Limb (tissue), 2 donors: ENCODE measurements at regions not wholly inside any gene's neighbourhood (a gene's known extent, or its start where the extent isn't known, plus 50 kb on each side); places are given as distances from the start of the nearest gene placed in this dataset.
"Not testable (repeated sequence)": the region's sequence is repeated elsewhere in the genome, so short reads cannot be mapped to it uniquely, and the experiment has no call there.

ENCODE experiments used
- DNase-seq, 2 donors: peaks; one replicate each; pipeline ENCODE4 v3.0.0-alpha.2; 2016; ENCODE audit errors: extremely low spot score in 2 of 2

DNA sequence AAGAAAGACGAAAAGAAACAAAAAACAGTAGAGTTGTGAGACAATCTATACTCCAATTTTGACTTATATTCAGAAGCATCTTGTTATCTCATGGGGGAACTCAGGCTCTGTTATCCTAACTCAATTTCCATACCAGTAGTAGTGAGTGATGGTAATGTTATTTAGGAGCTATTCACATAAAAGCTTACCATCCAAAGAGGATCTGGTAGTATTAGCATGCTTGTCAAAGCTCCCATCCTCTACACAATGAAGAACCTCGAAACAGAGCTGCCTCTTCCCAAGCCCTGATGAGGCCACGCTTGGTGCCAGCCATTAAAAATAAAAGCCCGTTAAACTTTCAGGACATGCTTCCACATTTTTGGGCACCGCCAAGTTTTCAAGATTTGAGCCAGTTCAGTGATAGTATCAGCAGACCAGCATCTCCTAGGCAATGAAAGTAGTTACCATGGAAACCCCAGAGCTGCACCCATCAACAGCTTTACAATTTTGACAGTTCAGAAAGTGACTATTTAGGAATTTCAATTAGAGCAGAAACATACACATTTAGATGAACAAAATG is 173.3 kb downstream of the CD83 start:
- no peak for DNase-seq

DNA sequence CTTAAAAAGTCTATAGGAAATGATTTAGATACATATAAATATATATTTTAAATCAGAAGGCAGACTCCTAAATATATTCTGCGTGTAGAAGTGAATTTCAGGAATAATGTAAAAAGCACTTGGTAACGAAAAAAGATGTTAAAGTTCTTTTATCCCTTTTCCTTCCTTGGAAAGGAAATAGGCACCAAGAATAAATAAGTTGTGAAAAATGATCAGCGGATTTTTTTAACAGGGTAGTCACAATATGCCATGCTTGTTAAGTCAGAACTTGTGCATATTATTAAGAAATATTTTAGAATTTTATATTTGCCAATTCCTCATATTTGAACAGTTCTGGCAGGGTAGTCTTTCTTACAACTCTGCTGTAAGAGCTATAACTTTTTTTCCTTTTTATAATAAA is 173.8 kb downstream of the CD83 start:
- no peak for DNase-seq

DNA sequence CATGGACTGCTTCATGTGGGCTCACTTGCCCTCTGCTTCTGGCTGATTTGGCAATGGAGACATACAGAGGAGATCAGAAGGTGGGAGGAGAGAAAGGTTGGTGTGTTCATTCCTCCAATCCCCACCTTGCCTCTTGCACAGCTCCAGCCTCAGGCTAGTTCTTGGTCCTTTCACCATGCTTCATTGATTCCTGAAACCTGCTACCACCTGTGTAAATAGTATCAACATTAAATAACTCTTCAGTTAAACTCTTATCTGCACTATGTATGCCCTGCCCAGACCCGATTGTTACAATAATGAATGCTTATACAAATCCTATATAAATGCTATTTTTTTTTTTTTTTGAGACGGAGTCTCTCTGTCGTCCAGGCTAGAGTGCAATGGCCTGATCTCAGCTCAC is 174.5 kb downstream of the CD83 start:
- DNase-seq: no peak

DNA sequence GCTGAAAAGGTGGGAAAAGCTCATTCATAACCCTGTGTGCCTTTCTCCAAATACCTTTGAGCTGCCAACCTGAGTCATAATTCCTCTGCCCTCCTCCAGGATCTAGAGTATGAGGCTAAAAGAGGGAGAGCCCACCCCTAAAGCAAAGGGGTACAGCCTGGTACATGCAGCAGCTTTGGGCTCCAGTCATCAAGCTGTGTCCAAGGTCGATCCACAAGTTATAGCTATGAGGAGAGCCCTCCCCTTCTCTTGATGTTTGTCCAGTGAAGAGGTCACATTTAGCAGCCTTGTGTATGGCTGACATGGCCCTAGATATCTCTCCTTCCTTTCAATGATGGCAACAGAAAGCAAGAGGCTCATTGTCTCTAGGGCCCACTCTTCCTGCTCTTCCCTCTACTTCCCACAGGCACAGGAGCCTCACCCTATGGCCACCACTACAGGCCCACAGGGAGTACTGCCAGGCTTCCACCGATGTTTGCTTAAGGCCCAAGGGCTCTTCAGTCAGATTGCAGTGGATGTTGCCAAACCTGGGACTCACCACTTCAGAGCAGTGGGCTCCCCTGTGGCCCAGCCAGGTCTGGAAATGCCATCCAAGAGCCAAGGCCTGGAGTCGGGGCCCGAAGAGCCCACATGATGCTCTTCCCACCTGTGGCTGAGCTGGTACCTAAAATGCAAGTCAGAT is 176.8 kb downstream of the CD83 start:
- no peak for DNase-seq

DNA sequence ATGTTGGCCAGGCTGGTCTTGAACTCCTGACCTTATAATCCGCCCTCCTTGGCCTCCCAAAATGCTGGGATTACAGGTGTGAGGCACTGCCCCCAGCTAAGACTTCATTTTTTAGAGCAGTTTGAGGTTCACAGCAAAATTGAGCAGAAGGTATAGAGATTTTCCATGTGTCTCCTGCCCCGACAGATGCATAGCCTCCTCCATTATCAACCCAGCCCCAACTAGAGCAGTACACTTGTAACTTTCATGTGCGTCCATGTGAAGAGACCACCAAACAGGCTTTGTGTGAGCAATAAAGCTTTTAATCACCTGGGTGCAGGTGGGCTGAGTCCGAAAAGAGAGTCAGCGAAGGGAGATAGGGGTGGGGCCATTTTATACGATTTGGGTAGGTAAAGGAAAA is 179.1 kb downstream of the CD83 start:
- DNase-seq: not testable (repeated sequence)

DNA sequence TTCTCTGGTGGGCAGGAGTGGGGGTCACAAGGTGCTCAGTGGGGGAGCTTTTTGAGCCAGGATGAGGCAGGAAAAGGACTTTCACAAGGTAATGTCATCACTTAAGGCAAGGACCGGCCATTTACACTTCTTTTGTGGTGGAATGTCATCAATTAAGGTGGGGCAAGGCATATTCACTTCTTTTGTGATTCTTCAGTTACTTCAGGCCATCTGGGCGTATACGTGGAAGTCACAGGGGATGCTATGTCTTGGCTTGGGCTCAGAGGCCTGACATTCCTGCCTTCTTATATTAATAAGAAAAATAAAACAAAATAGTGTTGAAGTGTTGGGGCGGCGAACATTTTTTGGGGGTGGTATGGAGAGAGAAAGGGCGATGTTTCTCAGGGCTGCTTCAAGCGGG is 179.5 kb downstream of the CD83 start:
- DNase-seq: not testable (repeated sequence)

DNA sequence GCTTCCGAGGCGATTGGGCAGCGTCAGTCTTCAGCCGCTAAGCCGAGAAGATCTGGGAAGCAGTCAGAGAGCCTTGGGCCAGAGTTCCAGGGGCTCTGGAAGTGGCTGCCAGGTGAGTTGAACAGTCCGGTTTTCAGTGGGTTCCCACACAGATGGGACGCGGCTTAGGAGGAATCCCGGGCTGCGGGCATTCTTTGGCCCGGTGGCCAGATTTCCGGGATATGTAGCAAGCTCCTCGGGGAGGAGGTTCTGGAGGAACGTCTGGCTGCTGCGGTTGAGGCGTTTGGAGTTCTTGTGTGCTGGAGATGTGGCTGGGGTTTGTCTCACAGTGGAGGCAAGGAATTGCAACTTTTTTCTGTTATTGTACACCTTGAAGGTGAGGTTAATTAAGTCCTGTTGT is 182.6 kb downstream of the CD83 start:
- not testable (repeated sequence) for DNase-seq

DNA sequence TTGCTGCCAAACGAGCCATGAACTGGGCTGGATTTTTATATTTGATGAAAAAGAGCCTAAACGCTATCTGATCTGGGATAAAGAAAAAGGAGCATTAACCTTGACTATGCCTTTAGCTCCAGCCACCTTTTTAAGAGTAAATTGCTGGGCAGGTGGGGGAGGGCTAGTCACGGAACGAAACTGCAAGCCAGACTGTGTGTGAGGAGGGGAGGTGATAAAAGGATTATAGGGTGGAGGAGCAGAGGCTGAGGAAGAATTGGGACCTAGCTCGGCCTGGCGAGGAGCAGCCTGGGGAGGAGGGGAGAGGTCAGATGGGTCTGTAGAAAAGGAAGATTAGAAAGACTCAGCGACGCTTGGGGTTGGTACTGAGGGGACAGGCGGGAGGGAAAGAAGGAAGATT is 183.1 kb downstream of the CD83 start:
- DNase-seq: not testable (repeated sequence)

DNA sequence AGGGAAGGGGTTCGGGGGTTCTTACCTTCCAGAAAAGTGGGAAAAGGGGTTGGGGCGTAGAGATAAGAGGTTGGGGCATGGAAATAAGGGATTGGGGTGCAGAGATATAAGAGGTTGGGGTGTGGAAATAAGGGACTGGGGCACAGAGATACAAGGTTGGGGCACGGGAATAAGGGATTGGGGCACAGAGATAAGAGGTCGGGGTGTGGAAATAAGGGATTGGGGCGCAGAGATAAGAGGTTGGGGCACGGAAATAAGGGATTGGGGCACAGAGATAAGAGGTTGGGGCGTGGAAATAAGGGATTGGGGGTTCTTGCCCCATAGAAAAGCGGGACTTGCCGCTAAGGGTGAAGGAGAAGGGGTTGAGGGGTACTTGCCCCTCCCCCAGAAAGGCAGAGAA is 183.9 kb downstream of the CD83 start:
- not testable (repeated sequence) for DNase-seq

DNA sequence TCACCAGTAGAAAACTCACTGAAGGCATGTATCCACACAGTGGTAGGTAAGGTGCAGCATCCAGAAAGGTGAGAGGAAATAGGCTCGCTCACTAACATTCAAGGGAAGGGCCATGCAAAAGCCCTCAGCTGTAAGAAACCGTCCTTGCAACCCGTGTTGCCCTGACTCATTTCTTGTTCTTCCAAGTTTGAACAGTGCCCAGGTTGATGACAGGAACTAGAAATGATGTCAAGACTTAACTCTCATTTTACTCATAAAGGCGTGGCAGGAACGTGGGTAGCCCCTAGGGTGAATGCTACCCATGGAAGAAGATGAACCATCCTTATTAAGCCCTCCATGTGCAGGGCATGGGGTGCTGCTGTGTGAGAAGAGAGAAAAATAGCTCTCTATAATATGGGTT is 187.6 kb downstream of the CD83 start:
- no peak for DNase-seq

DNA sequence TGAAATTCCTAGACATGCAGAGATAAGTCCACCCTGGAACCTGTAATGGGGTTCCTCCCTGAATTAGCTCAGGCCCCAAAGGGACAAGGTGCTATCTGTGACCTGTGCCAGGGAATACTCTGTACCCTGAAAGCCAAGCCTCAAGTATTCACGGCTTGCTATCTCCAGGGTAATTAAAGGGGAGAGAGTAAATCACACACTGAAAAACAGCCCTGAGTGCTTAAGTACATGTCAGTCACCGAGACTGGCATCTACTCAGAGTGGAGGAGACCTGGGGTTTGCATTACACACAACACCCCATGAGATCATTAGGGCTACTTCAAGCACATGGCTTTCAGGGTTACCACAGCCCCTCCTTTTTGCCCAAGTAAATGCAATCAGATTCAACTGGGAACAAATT is 188.1 kb downstream of the CD83 start:
- no peak for DNase-seq

DNA sequence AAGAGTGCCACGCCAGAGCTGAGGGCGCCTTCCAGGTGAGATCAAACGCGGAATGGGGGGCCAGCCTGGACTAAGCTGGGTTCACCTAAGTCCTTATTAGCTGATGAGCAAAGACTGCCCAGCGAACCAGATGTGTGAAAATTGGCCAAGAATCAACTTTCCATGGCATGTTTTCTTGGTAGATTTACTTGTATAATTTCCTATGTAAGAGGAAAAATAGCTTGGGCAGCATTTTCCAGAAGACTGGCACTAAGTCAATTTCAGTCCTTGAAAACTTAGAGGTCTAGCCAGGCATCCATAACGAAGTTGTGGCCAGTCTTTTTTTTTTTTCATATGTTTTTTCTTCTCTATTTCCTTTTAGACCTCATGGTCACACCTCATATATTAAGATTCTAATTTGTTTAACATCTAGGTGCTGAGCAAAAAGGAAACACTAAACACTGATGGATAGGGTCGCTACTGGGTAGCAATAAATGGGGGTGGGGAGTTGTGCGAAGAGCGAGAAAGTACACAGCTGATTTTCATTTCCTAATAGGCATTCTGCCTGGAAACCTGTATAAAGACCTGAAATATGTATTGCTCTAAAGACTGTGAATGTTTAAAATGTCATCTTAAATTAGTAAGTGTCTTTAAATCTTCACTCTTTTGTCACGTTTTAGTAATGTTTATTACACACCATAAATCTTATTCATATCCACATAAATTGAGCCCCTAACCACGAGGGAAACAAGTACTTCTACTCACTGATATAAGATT is 188.8 kb downstream of the CD83 start:
- peak in 1 of 2 donors; percentile 55 for DNase-seq

DNA sequence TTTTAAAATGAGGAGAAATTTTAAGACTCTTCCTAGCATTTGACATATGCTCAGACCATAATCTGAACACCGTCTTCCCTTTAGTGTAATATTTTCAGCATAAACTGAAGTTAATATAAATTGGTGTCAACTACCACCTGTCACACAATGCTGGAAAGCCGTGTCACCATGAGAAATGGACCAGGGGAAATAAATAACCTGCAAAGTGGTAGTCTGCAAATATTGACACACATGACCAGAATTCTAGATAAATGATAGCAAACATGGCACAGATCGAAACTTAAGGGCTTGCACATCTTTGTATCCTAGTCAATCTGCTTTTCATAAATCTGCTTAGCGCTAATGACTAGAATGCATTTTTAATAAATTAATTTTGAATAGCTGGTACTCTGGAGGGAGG is 191.9 kb downstream of the CD83 start:
- no peak for DNase-seq

DNA sequence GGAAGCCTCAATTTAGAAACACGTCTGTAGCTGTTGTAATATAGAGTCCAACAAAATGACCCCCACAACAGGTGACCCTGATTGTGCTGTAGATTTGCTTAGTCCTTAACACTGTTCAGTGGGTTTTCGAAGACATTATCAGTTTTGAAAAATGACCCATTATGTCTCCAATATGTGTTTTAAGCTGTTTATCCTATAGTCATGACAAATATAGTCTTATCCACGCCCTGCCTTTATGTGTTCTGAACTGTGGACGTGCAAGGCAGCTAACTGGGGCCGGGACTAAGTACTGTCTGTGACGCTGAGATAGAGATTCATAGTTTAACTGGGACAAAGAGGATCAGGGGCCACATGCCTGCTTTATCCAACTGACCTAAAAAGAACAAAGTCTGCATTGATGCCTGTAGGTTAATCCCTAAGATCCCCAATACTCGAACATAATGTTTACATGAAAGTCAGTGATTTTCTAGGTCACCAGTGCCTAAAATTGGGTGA is 192.4 kb downstream of the CD83 start:
- DNase-seq: no peak

DNA sequence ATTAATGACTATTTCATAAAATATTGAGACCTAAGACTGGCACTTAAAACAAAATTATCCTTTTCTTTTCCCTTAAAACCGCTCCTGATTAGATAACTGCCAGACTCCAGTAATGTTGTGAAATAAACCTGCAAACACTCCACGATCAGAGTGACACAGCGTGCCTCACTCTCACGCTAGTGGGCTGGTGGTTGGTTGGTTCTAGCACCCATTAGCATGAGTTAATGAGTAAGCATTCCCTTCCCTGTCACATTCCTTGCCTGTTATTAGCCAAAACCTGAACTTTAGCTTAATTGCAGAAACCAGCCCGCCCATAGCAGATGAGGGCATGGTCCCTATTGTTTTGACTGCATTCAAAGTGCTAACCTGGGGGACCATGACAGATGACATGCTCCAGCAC is 193.4 kb downstream of the CD83 start:
- DNase-seq: no peak

DNA sequence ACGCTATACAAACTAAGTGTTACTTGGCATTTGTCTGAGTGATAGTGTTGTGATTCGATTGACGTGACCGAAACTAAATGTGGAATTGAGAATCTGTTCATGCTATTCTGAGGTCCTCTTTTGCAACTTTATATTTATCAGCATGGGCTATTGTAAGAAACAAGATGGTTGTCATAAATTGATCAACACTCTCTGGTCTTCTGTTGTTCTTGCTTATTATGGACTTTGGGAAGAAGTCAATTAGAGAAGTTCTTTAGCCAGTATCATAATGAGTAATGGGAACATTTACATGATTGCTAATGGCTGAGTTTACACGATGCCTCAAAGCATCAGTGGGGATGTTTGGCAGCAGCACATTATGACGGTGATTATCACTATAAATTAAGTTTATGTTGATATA is 195.0 kb downstream of the CD83 start:
- no peak for DNase-seq

DNA sequence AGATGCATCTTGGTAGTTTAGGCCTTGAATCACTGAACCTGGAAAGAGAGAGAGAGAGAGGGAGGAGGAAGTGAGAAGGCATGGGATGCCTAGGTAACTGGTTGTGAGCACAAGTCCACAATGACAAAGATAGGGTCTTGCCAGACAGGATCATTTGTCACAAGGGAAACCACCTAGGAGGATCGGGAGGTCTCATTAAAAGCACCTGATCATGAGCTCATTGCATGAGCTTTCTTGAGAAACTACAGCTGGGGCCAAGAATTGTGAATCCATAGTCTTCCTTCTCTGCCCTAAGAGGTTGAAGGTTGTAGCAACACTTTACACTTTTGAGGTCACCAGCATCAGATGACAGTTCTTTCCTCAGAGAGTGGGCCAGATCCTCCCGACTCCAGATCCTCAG is 195.7 kb downstream of the CD83 start:
- DNase-seq: no peak

DNA sequence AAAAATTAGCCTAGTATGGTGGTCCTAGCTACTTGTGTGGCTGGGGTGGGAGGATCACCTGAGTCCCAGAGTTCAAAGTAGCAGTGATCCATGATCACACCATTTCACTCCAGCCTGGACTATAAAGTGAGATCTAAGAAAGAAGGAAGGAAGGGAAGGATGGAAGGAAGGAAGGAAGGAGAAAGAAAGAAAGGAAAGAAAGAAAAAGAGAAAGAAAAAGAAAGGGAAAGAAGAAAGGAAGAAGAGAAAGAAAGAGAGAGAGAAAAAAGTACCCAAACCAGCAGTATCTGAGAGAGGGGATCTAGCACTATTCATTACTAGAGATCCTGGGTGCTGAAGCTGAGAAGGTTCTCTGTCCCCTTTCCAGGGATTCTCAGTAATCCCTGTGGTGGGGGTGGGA is 197.8 kb downstream of the CD83 start:
- DNase-seq: no peak

DNA sequence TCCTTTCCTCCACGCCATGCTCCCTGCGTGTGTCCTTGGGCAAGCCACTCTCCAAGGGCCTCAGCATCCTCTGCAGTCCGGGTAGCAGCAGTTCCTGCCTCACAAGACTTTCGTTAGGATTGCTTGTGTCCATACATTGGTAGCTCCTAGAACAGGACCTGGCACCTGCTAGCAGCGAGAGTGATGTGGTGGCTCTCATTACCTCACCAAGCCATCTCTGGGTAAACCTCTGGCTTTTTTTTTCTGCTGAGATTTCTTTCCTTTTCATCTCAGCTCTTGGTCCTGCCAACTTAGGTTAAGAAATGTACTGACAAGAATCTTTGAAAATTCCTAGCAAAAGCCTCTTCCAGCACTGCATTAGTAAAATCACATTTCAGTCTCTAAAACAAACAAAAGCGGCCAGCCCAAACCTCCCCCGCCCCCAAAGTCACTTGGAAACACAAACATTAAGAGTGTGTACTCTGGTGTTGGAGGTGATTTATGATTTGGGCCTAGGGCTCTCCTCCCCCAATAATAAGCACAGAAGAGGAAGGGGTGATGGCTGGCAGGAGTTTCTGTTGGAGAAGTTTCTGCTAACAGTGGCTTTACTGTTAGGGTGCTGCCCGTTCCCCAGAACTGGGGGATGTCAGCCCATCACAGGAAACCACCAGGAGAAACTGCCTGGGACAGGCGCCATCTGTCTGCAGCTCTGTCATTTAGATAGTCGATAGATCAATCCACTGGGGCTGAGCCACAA is 199.2 kb downstream of the CD83 start:
- peak in 1 of 2 donors; percentile 50 for DNase-seq

DNA sequence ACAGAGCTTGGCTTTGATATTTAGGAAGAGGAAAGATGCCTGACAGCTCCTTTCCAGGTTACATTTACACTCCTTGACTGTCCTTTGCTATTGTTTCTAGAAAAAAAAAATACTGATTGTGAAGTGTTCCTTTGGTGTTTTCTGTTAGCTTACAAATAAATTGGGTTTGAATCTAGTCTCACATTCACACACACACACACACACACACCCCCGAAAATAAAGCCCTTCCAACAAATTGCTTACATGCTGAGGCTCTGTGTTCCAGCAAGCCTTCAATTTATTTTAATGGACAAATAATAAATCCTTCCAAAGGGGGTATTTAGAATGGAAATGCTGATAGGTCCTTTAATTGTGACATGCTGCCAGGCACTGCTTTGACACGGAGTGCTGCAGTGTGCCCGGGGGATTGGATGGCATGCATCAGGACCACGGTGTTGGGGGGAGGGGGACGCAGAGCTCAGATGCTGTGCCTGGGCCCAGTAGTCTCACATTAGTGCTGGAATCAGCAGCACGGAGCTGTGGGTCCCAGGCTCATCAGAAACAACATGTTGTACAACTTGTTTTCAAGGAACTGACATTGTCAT is 199.9 kb downstream of the CD83 start:
- peak in 1 of 2 donors; percentile 46 for DNase-seq

DNA sequence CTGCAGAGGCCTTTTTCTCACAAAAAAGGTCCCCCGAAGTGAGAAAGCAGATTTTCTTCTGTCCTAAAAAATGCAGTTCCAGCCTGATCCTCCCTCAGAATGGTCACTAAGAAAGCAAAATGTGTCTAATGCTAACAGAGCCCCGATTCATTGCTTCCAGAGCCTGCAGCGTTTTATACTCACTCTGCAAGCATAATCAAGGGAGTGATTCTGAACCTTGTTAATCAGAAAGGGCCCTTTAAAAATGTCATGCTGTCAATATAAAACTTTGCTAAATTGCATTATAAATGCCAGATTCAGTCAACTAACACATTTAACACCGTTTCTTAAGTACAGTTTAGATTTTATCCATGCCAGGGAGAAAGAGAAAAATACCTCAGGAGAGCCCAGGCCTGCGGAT is 202.8 kb downstream of the CD83 start:
- no peak for DNase-seq
